Middle frontal gyrus (tissue), 1 donor: ENCODE measurements at regions not wholly inside any gene's neighbourhood (a gene's known extent, or its start where the extent isn't known, plus 50 kb on each side); places are given as distances from the start of the nearest gene placed in this dataset.
"Not testable (repeated sequence)": the region's sequence is repeated elsewhere in the genome, so short reads cannot be mapped to it uniquely, and the experiment has no call there.

Source experiments
- DNase-seq: peaks from one replicate; pipeline ENCODE4 v3.0.0-alpha.2; 2015; ENCODE audit warnings: low spot score; ENCODE audit errors: extremely low spot score

GRCh38 chr13:18322821-18323220 is 858.8 kb downstream of the TUBA3C start:
- not testable (repeated sequence) for DNase-seq

GRCh38 chr13:18319653-18320052 is 862.0 kb downstream of the TUBA3C start:
- not testable (repeated sequence) for DNase-seq

DNA sequence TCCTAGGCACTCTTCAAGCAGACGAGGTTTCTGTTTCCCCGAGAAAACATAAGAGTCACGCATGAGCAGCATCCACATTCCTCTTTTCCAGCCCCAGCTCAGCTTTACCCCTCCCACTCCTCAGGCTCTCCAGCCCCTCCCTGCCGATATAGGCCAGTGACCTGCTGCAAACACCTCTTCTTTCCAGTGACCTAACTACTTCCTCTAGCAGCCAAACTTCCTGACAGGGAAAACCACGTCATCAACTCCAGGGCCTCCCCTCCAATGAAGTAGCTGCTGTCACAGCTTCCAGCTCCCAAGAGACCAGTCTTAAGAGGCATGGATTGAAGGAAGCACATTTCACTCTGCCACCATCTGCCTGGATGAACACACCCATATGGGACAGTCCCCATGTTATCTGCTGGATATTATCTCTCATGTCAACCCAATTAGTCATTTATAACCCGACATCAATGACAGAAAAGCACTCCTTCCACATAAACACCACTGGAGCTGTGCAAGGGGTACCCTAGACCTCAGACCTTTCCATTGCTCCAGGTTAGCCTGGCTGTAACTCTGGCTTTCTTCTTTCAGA is 878.3 kb downstream of the TUBA3C start:
- DNase-seq = not testable (repeated sequence)

DNA sequence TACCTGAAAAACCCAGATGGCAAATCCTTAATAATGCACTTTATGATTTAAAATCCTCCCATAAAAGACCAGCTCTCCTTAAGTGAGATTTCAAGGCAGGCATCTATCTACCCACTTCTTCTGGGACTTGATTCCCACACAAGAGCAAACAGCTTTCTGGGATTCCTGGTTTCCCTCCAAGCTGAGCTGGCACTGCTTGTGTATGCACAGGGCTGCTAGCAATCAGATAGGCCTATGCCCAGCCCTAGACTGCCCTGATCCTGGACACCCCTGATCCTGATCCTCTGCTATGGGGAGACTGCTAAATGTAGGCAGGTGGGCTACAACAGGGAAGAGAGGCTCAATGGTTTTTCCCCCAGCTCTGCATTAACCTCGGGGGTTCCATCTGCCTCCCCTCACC is 880.7 kb downstream of the TUBA3C start:
- not testable (repeated sequence) for DNase-seq

DNA sequence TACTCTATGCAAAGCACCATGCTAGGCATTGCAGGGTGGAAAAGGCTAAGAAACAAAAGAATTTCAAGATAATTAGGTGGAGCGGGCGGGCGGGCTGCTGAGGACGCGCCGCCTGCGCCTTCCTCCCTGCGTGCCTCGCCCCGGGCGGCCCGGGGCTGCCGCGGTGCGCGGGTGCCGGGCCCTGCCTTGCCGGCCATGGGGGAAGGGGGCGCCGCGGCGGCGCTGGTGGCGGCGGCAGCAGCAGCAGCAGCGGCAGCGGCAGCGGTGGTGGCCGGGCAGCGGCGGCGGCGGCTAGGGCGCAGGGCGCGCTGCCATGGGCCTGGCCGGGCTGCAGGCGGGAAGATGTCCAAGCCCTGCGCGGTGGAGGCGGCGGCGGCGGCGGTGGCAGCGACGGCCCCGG is 884.3 kb downstream of the TUBA3C start:
- DNase-seq = not testable (repeated sequence)

DNA sequence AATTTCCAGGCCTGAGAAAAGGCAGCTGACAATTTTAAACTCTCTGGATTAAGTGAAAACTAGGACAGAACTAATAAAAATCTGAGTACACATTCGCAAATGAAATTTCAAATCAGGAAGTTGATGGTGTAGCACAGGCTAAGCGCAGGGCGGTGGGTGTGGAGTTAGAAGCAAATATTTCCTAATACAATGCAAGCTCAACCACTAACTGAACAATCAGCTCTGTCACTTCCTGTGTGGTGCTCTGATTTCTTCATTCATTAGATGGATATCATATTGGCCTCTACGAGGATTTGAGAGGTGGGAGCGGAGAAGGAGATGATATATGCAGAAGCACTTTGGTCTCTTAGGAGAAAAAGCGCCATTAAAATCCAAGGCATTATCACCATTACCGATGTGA is 885.0 kb downstream of the TUBA3C start:
- not testable (repeated sequence) for DNase-seq

- not testable (repeated sequence) for DNase-seq
Measured at GRCh38 chr13:18294311-18294710, 887.3 kb downstream of the TUBA3C start.

DNA sequence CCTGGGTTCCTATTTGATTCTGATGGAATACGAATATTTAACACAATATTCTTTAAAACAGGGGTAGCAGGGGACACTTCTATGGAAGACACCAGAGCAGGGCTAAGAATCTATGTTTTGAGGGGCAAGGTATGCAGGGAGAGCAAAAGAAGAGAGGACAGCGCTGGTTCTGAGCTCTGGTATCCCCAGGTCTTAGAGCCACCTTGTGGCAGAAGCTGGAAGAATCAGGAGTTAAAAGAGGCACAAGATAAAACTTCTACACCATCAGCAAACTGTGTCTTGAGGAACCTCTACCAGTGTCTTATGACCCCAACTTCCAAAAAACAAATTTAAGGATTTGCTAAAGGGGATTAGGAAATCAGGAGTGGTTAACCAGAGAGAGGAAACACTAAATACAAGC is 894.8 kb downstream of the TUBA3C start:
- not testable (repeated sequence) for DNase-seq

- DNase-seq = not testable (repeated sequence)
Measured at GRCh38 chr13:18285663-18286062, 896.0 kb downstream of the TUBA3C start.

DNA sequence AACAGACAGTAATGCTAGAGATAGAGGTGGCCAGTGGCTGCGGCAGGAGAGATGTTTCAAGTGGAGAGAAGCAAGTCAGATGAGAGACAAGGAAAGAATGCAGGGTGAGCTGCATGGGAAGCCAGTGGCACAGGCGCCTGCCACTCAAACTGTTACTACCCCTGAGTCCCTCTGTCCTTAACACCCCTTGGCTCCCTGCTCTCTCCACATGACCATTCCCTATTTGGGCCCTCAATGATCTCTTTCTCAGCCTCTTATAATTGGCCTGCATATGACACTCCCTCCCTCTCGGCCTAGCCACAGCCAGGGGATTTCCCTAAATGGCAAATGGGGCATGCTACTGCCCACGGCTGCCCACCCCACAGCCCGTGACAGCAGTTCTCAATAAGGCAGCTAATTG is 897.6 kb downstream of the TUBA3C start:
- not testable (repeated sequence) for DNase-seq

GRCh38 chr13:18281829-18282597 is 899.6 kb downstream of the TUBA3C start:
- peak; percentile 3 for DNase-seq

DNA sequence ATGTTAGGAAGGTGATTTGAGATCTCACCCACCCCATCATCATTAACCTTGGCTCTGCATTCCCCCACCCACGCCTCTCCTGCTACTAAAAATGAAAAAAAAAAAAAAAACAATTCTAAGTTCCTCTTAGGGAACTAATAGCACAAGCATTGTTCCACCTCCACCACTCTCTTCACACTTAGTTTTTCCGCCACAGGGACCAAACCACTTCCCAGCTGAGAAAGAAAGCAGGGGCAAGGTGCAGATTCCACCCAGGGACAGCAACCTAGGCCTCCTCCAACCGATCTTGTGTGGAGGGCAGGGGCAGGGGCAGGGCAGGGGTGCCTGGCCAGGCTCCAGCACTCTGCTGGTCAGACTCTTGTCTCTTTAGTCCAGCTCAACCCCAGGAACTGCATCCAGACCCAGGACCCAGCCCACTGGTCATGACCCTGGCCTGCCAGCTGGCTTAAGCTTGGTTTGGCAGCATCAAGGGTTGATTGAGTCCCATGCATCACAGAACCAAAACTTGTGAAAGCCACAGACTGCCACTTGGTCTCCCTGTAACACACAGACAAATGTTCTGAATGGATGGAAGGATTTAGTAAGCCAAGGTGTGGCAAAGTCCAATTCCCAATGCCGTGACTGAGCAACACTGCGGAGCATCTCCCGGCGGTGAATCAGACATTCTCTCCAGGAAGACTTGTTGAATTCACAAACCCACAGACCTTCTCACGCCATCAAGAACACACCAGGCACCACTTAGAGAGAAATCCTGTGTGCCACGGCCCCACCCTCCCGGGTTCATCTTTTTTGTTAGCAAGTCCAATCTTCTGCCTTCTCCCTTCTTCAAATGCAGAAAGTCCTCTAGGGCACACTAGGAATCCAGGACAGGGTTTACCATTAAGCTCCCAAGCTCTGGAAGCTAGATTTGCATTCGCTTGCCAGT is 900.5 kb downstream of the TUBA3C start:
- DNase-seq = not testable (repeated sequence)

GRCh38 chr13:18279971-18280370 is 901.7 kb downstream of the TUBA3C start:
- not testable (repeated sequence) for DNase-seq

GRCh38 chr13:18277372-18277771 is 904.3 kb downstream of the TUBA3C start:
- not testable (repeated sequence) for DNase-seq

DNA sequence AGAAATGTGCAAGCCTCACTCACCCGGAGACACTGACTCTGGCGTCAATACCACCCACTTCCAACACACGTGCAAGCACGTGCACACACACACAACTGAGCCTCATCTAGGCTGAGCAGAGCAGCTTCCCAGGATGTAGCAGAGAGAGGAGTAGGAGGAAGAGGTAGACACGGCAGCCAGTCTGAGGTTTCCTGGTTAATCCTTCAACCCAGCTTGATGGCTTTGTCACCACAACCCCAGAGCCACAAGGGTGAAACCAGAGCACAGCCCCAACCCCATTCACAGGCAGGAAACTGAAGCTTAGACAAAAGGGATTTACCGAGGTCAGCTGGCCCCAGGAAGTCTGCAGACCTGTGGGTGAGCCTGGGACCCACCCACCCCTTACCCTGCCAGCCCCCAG is 905.3 kb downstream of the TUBA3C start:
- DNase-seq = not testable (repeated sequence)

DNA sequence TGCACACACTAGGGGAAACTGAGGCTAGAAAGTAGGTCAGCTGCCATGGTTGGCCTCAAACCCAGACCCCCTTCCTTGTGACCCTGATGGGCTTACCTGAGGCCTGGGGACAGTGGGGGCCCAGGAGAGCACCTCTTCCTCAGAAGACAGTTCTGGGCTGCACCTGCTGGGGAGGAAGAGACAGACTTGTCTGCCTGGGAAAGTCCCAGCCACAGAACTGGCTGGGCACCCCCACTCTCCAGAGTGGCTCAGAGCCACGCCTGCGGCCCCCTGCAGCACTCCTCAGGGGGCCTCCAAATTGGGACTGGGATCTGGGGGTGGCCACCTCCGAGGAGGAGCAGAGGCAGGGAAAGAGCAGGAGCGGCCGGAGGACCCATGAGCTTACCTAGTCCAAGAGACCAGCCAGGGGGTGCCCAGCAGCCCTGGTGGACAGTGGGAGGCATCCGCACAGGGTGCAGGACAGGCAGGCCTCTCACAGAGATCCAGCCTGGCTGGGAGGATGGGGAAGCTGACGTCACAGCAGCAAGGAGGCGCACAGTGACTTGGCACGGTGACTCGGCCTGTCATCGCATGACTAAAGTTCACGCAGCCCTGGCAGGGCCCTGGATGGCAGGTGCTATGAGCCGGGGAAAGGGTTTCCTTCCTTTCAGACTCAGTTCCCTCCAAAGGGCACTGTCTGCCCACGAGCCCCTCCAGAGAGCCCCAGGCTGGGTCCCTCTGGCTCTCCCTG is 907.7 kb downstream of the TUBA3C start:
- not testable (repeated sequence) for DNase-seq

GRCh38 chr13:18258801-18259419 is 922.7 kb downstream of the TUBA3C start:
- DNase-seq = not testable (repeated sequence)

DNA sequence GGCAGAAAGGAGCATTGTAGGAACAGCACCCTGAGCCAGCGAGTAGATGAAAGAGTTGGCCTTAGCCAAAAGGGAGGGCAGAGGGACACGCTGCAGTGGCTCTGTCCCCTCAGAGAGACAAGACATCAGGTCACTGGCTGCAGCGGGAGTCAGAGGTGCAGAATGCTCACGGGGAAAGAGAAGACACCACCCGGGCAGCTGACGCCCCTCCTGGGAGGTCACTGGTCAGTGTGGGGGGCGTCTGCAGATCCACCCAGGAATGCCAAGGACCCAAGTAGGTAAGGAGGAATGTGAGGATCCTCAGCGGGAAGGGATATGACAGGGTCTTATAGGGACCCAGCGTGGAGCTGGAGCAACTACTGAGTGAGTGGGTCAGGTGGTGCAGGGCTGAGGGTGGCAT is 923.9 kb downstream of the TUBA3C start:
- not testable (repeated sequence) for DNase-seq

GRCh38 chr13:18252848-18253247 is 928.8 kb downstream of the TUBA3C start:
- DNase-seq = not testable (repeated sequence)

GRCh38 chr13:18248533-18249240 is 932.9 kb downstream of the TUBA3C start:
- not testable (repeated sequence) for DNase-seq
